Chondrocyte (in vitro differentiated cells): ENCODE measurements at regions not wholly inside any gene's neighbourhood (a gene's known extent, or its start where the extent isn't known, plus 50 kb on each side); places are given as distances from the start of the nearest gene placed in this dataset. TPM values are rescaled to one million over a fixed set of nuclear protein-coding genes. Genes with fewer than 3 reads are reported as not detected.
"Not testable (repeated sequence)": the region's sequence is repeated elsewhere in the genome, so short reads cannot be mapped to it uniquely, and the experiment has no call there.

Experiments used
- DNase-seq: peaks from one replicate; pipeline ENCODE4 v3.0.0; 2021; ENCODE audit warnings: mixed read lengths, low spot score
- H3K27ac Mint-ChIP-seq: one replicate; pipeline ENCODE4 v1.8.0; 2021; ENCODE audit warnings: mild to moderate bottlenecking, moderate library complexity, mixed read lengths; ENCODE audit not compliant: unreplicated experiment
- H3K27me3 Mint-ChIP-seq: 2 replicates; pipeline ENCODE4 v1.8.0; 2021; ENCODE audit warnings: low read depth, mixed read lengths
- H3K36me3 Mint-ChIP-seq: 2 replicates; pipeline ENCODE4 v1.8.0; 2021; ENCODE audit warnings: low read depth, mixed read lengths
- H3K4me1 Mint-ChIP-seq: 2 replicates; pipeline ENCODE4 v1.8.0; 2021; ENCODE audit warnings: low read depth, mild to moderate bottlenecking, mixed read lengths
- H3K4me3 Mint-ChIP-seq: one replicate; pipeline ENCODE4 v1.8.0; 2021; ENCODE audit warnings: mild to moderate bottlenecking, moderate library complexity, mixed read lengths; ENCODE audit not compliant: unreplicated experiment
- H3K9me3 Mint-ChIP-seq: 2 replicates; pipeline ENCODE4 v1.8.0; 2021; ENCODE audit warnings: low read depth, mixed read lengths
- CTCF ChIP-seq: fragments of 200-600 bp; sonication (generic); IDR thresholded peaks from 2 replicates; pipeline ENCODE4 v1.5.0; 2021; ENCODE audit warnings: antibody characterized with exemption, mild to moderate bottlenecking, moderate library complexity
- microRNA-seq: library from miRNA; unstranded; fragments of <30 nt; microRNA quantifications from one replicate; pipeline ENCODE4 v1.2.0, GENCODE V29; 2020; ENCODE audit warnings: borderline number of aligned reads

- peaks cover 14% of the 10 kb centered on the region for H3K4me1 Mint-ChIP-seq
- H3K27ac Mint-ChIP-seq, result peak overlapping the region; percentile 46
- no peaks in the 10 kb centered on the region for H3K36me3 Mint-ChIP-seq
- H3K9me3 Mint-ChIP-seq, result no peaks in the 10 kb centered on the region
- TF ChIP-seq CTCF, result no peak
- H3K27me3 Mint-ChIP-seq, result no peaks in the 10 kb centered on the region
- H3K4me3 Mint-ChIP-seq, result no peak overlapping the region
- DNase-seq, result no peak
Measured at GRCh38 chr9:111094433-111094924, 56.2 kb upstream of the LPAR1 start.

- not testable (repeated sequence) for H3K36me3 Mint-ChIP-seq, H3K27ac Mint-ChIP-seq, H3K4me3 Mint-ChIP-seq, DNase-seq, H3K27me3 Mint-ChIP-seq
- H3K4me1 Mint-ChIP-seq, result peaks cover 14% of the 10 kb centered on the region
- H3K9me3 Mint-ChIP-seq, result peaks cover 13% of the 10 kb centered on the region
Measured at GRCh38 chr9:111092167-111092566, 53.9 kb upstream of the LPAR1 start.

Small RNA genes lying in the stretch of these regions (microRNA-seq; reads per million reads assigned to microRNA genes)
- not detected for gene MIR7702
